HCT116 (cell line): ENCODE measurements at regions not wholly inside any gene's neighbourhood (a gene's known extent, or its start where the extent isn't known, plus 50 kb on each side); places are given as distances from the start of the nearest gene placed in this dataset.

Source experiments
- ATAC-seq: fragments of 200-7000 bp; cut with Tn5 transposase; 2 replicates; pipeline ENCODE4 v1.9.1; 2020; ENCODE audit warnings: mild to moderate bottlenecking, moderate library complexity
- BruUV-seq: library from RNA; stranded (reverse); fragments of 400-500 nt; replicated peaks from 2 replicates; lab custom pipeline; 2021; lab: Mats Ljungman, UMichigan
- CTCF ChIA-PET: fragments of 300-600 bp; sonication (Branson Sonifier 250); formaldehyde crosslinking; loops from one replicate; lab custom pipeline; 2021; ENCODE audit warnings: antibody characterized with exemption; lab: Charles Lee
- POLR2A ChIA-PET: fragments of 300-600, 350-600 bp; sonication (Branson Sonifier 250); formaldehyde crosslinking; loops from one replicate; lab custom pipeline; 2021; ENCODE audit warnings: antibody characterized with exemption; lab: Charles Lee
- RAD21 ChIA-PET, 2 experiments: fragments of 300-600 bp; sonication (Branson Sonifier 250); formaldehyde crosslinking; loops; one replicate each; lab custom pipeline; 2023; ENCODE audit warnings: low total read pairs in 2 of 2; ENCODE audit not compliant: uncharacterized antibody in 2 of 2, unreplicated experiment in 2 of 2, low non-redundant PET in 1 of 2; lab: Charles Lee
- DNase-seq: peaks from one replicate; pipeline ENCODE4 v3.0.0-alpha.2; 2010; ENCODE audit warnings: low read depth, low spot score
- H2AFZ ChIP-seq: fragments of 200-600 bp; shearing (Covaris generic), sonication (generic); 2 replicates; pipeline ENCODE4 v1.6.1; 2017; ENCODE audit warnings: low read depth, mixed run types, mixed read lengths, antibody characterized with exemption, low read length; ENCODE audit not compliant: poor library complexity, severe bottlenecking
- H3K27ac ChIP-seq: 2 replicates; pipeline ENCODE4 v1.5.1; 2012; ENCODE audit warnings: low read depth, low read length
- H3K27me3 ChIP-seq: fragments of 200-600 bp; sonication (generic); 2 replicates; pipeline ENCODE4 v1.6.1; 2016; ENCODE audit warnings: mixed run types, low read length, mixed read lengths; ENCODE audit not compliant: insufficient read depth
- H3K36me3 ChIP-seq, 2 experiments: fragments of 200-500 bp in 1 of 2; fragments of 200-600 bp in 1 of 2; sonication (Bioruptor generic) in 1 of 2; sonication (generic) in 1 of 2; 2 replicates each; pipeline versions ENCODE4 v1.5.1 to v1.6.1; 2014 to 2016; ENCODE audit warnings: low read length in 2 of 2, inconsistent platforms in 1 of 2, mixed read lengths in 1 of 2, mixed run types in 1 of 2; ENCODE audit not compliant: insufficient read depth in 2 of 2, control insufficient read depth in 1 of 2
- H3K4me1 ChIP-seq, 2 experiments: fragments of 200-600 bp in 1 of 2; sonication (generic) in 1 of 2; 2 replicates each; pipeline versions ENCODE4 v1.5.1 to v1.6.1; 2012 to 2017; ENCODE audit warnings: low read length in 2 of 2, inconsistent platforms in 1 of 2, mild to moderate bottlenecking in 1 of 2, mixed read lengths in 1 of 2, mixed run types in 1 of 2, moderate library complexity in 1 of 2; ENCODE audit not compliant: insufficient read depth in 2 of 2, control insufficient read depth in 1 of 2
- H3K4me2 ChIP-seq: fragments of 200-600 bp; sonication (generic); 2 replicates; pipeline ENCODE4 v1.6.1; 2017; ENCODE audit warnings: mixed run types, low read length, mixed read lengths
- H3K4me3 ChIP-seq, 2 experiments: fragments of 200-600 bp in 1 of 2; sonication (generic) in 1 of 2; replicated peaks in 1 of 2; 2 replicates each; pipeline ENCODE4 v1.5.1; 2011 to 2016; ENCODE audit warnings: low read length in 2 of 2, control low read depth in 1 of 2, low read depth in 1 of 2, mild to moderate bottlenecking in 1 of 2, mixed read lengths in 1 of 2, mixed run types in 1 of 2
- H3K79me2 ChIP-seq: fragments of 200-600 bp; sonication (generic); 2 replicates; pipeline ENCODE4 v1.6.1; 2017; ENCODE audit warnings: mild to moderate bottlenecking, mixed run types, low read length, moderate library complexity, mixed read lengths; ENCODE audit not compliant: insufficient read depth
- H3K9ac ChIP-seq: fragments of 200-600 bp; sonication (generic); 2 replicates; pipeline ENCODE4 v1.6.1; 2016; ENCODE audit warnings: low read length, mixed read lengths
- H3K9me2 ChIP-seq: fragments of 200-600 bp; sonication (generic), shearing (Covaris generic); 2 replicates; pipeline ENCODE4 v1.6.1; 2017; ENCODE audit warnings: mixed run types, mild to moderate bottlenecking, moderate library complexity; ENCODE audit not compliant: insufficient read depth
- H3K9me3 ChIP-seq, 2 experiments: fragments of 200-500 bp in 1 of 2; fragments of 200-600 bp in 1 of 2; sonication (Bioruptor generic) in 1 of 2; sonication (generic) in 1 of 2; 2 replicates each; pipeline ENCODE4 v1.6.1; 2014 to 2017; ENCODE audit warnings: low read length in 2 of 2, mixed read lengths in 2 of 2, inconsistent platforms in 1 of 2, low read depth in 1 of 2, mild to moderate bottlenecking in 1 of 2, mixed run types in 1 of 2, moderate library complexity in 1 of 2; ENCODE audit not compliant: control insufficient read depth in 1 of 2, insufficient read depth in 1 of 2
- H4K20me1 ChIP-seq: fragments of 200-600 bp; sonication (generic), shearing (Covaris generic); 2 replicates; pipeline ENCODE4 v1.6.1; 2017; ENCODE audit warnings: mixed run types, mild to moderate bottlenecking, moderate library complexity; ENCODE audit not compliant: insufficient read depth
- CBX3 ChIP-seq: IDR thresholded peaks from 2 replicates; pipeline ENCODE4 v1.6.1; 2012; ENCODE audit warnings: low read depth
- CTCF ChIP-seq, 3 experiments: fragments of 200-600 bp in 1 of 3; sonication (generic) in 1 of 3; IDR thresholded peaks in 2 of 3; conservative IDR thresholded peaks in 1 of 3; 2 replicates each; pipeline ENCODE4 v1.5.1; 2012 to 2017; ENCODE audit warnings: low read depth in 2 of 3, low read length in 2 of 3, antibody characterized with exemption in 1 of 3, borderline replicate concordance in 1 of 3, control low read depth in 1 of 3, mild to moderate bottlenecking in 1 of 3, mixed read lengths in 1 of 3, mixed run types in 1 of 3, moderate library complexity in 1 of 3; ENCODE audit not compliant: insufficient read depth in 1 of 3
- POLR2A ChIP-seq: IDR thresholded peaks from 2 replicates; pipeline ENCODE4 v1.7.0; 2011; ENCODE audit warnings: borderline replicate concordance; ENCODE audit not compliant: insufficient read depth, insufficient read length; ENCODE audit errors: extremely low read depth
- POLR2AphosphoS5 ChIP-seq: IDR thresholded peaks from 2 replicates; pipeline ENCODE4 v1.6.1; 2011; ENCODE audit warnings: mild to moderate bottlenecking, low read depth, low read length, moderate library complexity
- TCF7L2 ChIP-seq: IDR thresholded peaks from 2 replicates; pipeline ENCODE4 v1.7.0; 2011; ENCODE audit warnings: borderline replicate concordance, inconsistent platforms; ENCODE audit not compliant: insufficient read depth, insufficient read length; ENCODE audit errors: extremely low read depth
- YY1 ChIP-seq: IDR thresholded peaks from 2 replicates; pipeline ENCODE4 v1.6.1; 2011; ENCODE audit warnings: low read length, low read depth, moderate library complexity, mild to moderate bottlenecking; ENCODE audit not compliant: insufficient replicate concordance; ENCODE audit errors: extremely low read depth
- ZBTB33 ChIP-seq: IDR thresholded peaks from 2 replicates; pipeline ENCODE4 v1.6.1; 2011; ENCODE audit warnings: mild to moderate bottlenecking, low read length, moderate library complexity; ENCODE audit not compliant: insufficient replicate concordance; ENCODE audit errors: extremely low read depth
- ZFX ChIP-seq: fragments of 450-650 bp; IDR thresholded peaks from 2 replicates; pipeline ENCODE4 v1.6.1; 2017
- ZNF274 ChIP-seq: fragments of 200-500 bp; sonication (Bioruptor generic); IDR thresholded peaks from 2 replicates; pipeline ENCODE4 v1.6.1; 2014; ENCODE audit warnings: mild to moderate bottlenecking, low read depth, low read length, inconsistent platforms
- intact Hi-C: fragments of 100-400 bp; cut with micrococcal nuclease; formaldehyde crosslinking; loops from 2 replicates; pipeline ENCODE4 v1.10.0; 2022
- TF ChIP-seq, protein P1 (sequence below): IDR thresholded peaks from 2 replicates; pipeline ENCODE4 v1.6.1; 2012
- TF ChIP-seq, protein P2 (sequence below): IDR thresholded peaks from 2 replicates; pipeline ENCODE4 v1.6.1; 2012; ENCODE audit warnings: low read depth

GRCh38 chr17:13384626-13385025, 217.1 kb downstream of the HS3ST3A1 start:
- intact Hi-C loops = no loop called here
- BruUV-seq = no TSS peak
- H3K9me2 ChIP-seq = 0 out of 2 replicates have a peak, but pooled peaks cover under 1% of the 10 kb centered on the region
- POLR2A ChIA-PET = no interaction called here
- H3K27me3 ChIP-seq = no peaks in the 10 kb centered on the region
- H2AFZ ChIP-seq = no peak overlapping the region
- DNase-seq (no peak), ATAC-seq (no peak)
- no peaks in the 10 kb centered on the region for H3K4me1 ChIP-seq
- no peak overlapping the region for H3K27ac ChIP-seq
- H3K9me3 ChIP-seq = no peaks in the 10 kb centered on the region
- RAD21 ChIA-PET = no interaction called here
- no peak overlapping the region for H3K4me3 ChIP-seq
- H3K4me2 ChIP-seq = no peak overlapping the region
- no peaks in the 10 kb centered on the region for H3K36me3 ChIP-seq
- CTCF ChIA-PET = no interaction called here
- TF ChIP-seq, protein P1, sequence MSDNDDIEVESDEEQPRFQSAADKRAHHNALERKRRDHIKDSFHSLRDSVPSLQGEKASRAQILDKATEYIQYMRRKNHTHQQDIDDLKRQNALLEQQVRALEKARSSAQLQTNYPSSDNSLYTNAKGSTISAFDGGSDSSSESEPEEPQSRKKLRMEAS = no peak
- no peak for TF ChIP-seq CBX3
- no peak for TF ChIP-seq POLR2AphosphoS5
- TF ChIP-seq, all 23 proteins: peak for 0
- Histone ChIP-seq H3K9ac (no peak overlapping the region), H3K79me2 (no peaks in the 10 kb centered on the region), H4K20me1 (no peaks in the 10 kb centered on the region)

DNA sequence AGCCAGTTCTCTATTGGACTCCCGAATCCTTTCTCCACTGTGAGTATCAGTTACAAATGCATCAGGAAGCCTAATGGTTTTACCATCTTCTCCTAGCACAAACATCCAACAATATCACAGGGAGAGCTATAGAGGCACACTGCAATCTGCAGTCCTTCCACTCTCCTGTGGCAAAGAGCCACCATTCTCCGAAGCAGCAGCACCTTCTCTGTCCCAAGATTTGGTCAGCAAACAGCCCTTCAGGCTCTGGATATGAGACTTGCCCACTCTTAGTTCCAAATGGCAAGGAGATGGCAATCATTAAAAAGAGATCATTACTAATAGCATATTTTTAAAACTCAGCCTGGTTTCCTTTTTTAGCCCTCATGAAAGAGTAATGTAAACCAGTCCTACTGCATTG, 223.4 kb downstream of the HS3ST3A1 start:
- H3K27me3 ChIP-seq = no peaks in the 10 kb centered on the region
- no peaks in the 10 kb centered on the region for H3K4me1 ChIP-seq
- no peaks in the 10 kb centered on the region for H4K20me1 ChIP-seq
- H3K9me3 ChIP-seq = no peaks in the 10 kb centered on the region
- no peak for DNase-seq
- BruUV-seq = no TSS peak
- H2AFZ ChIP-seq = no peak overlapping the region
- ChIA-PET POLR2A (no interaction called here), CTCF (no interaction called here), RAD21 (no interaction called here)
- H3K27ac ChIP-seq = no peak overlapping the region
- no peaks in the 10 kb centered on the region for H3K36me3 ChIP-seq
- H3K4me2 ChIP-seq = no peak overlapping the region
- intact Hi-C loops = no loop called here
- no peak overlapping the region for H3K4me3 ChIP-seq
- H3K9ac ChIP-seq = no peak overlapping the region
- ATAC-seq = no peak
- H3K79me2 ChIP-seq = no peaks in the 10 kb centered on the region
- H3K9me2 ChIP-seq = 0 out of 2 replicates have a peak, but pooled peaks cover 3% of the 10 kb centered on the region
- TF ChIP-seq CBX3 = no peak
- no peak for TF ChIP-seq TCF7L2
- no peak for TF ChIP-seq ZFX
- TF ChIP-seq ZNF274 = no peak
- TF ChIP-seq YY1 = no peak
- no peak for TF ChIP-seq CTCF (IDR thresholded peaks at IDR 0.05 in 2 of 3, conservative IDR thresholded peaks at IDR 0.05 in 1 of 3; ENCODE audit: borderline replicate concordance in 1 of 3, insufficient read depth in 1 of 3, low read depth in 2 of 3, low read length in 2 of 3)
- TF ChIP-seq ZBTB33 = no peak
- TF ChIP-seq, protein P2, sequence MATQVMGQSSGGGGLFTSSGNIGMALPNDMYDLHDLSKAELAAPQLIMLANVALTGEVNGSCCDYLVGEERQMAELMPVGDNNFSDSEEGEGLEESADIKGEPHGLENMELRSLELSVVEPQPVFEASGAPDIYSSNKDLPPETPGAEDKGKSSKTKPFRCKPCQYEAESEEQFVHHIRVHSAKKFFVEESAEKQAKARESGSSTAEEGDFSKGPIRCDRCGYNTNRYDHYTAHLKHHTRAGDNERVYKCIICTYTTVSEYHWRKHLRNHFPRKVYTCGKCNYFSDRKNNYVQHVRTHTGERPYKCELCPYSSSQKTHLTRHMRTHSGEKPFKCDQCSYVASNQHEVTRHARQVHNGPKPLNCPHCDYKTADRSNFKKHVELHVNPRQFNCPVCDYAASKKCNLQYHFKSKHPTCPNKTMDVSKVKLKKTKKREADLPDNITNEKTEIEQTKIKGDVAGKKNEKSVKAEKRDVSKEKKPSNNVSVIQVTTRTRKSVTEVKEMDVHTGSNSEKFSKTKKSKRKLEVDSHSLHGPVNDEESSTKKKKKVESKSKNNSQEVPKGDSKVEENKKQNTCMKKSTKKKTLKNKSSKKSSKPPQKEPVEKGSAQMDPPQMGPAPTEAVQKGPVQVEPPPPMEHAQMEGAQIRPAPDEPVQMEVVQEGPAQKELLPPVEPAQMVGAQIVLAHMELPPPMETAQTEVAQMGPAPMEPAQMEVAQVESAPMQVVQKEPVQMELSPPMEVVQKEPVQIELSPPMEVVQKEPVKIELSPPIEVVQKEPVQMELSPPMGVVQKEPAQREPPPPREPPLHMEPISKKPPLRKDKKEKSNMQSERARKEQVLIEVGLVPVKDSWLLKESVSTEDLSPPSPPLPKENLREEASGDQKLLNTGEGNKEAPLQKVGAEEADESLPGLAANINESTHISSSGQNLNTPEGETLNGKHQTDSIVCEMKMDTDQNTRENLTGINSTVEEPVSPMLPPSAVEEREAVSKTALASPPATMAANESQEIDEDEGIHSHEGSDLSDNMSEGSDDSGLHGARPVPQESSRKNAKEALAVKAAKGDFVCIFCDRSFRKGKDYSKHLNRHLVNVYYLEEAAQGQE = no peak
- TF ChIP-seq, protein P1 = no peak
- TF ChIP-seq POLR2A = no peak
